ENCODE measurements at regions not wholly inside any gene's neighbourhood (a gene's known extent, or its start where the extent isn't known, plus 50 kb on each side); places are given as distances from the start of the nearest gene placed in this dataset.
"Not testable (repeated sequence)": the region's sequence is repeated elsewhere in the genome, so short reads cannot be mapped to it uniquely, and the experiment has no call there.

- peak overlapping the region in 2 of 10 donors; percentile 2 to 70 for H3K27ac Mint-ChIP-seq
- DNase-seq (no peak), ATAC-seq (no peak)
- H3K4me1 Mint-ChIP-seq, result peaks cover 13 to 26% (median 19%) of the 10 kb centered on the region in 4 donors
- H3K9me3 Mint-ChIP-seq, result no peaks in the 10 kb centered on the region
- POLR2A ChIA-PET, result no interaction called here
- H3K36me3 Mint-ChIP-seq, result no peaks in the 10 kb centered on the region
- H3K4me3 Mint-ChIP-seq, result no peak overlapping the region
- H3K27me3 Mint-ChIP-seq, result no peaks in the 10 kb centered on the region
These were observed 777.1 kb downstream of the RNF144A start for GRCh38 chr2:7694076-7694985.

- H3K9me3 Mint-ChIP-seq, H3K36me3 Mint-ChIP-seq, H3K27me3 Mint-ChIP-seq, POLR2A ChIA-PET, ATAC-seq, DNase-seq: not testable (repeated sequence)
- Mint-ChIP-seq H3K4me1 (peaks cover 13 to 26% (median 19%) of the 10 kb centered on the region in 4 donors), H3K27ac (peak overlapping the region in 3 of 10 donors; percentile 4 to 64 (median 9)), H3K4me3 (peak overlapping the region in 2 of 10 donors; percentile 8 to 55)
These were observed 779.3 kb downstream of the RNF144A start for GRCh38 chr2:7696556-7696955.

GRCh38 chr2:7697052-7697451, 779.8 kb downstream of the RNF144A start:
- Mint-ChIP-seq H3K9me3 (peaks cover 0 to 8% (median 0%) of the 10 kb centered on the region in 9 donors), H3K4me3 (no peak overlapping the region), H3K4me1 (peaks cover 11 to 22% (median 16%) of the 10 kb centered on the region in 4 donors), H3K27me3 (no peaks in the 10 kb centered on the region), H3K27ac (no peak overlapping the region), H3K36me3 (peaks cover 0 to 3% (median 0%) of the 10 kb centered on the region in 3 donors)
- DNase-seq (no peak), ATAC-seq (no peak)
- POLR2A ChIA-PET, result no interaction called here

- H3K27me3 Mint-ChIP-seq, result no peaks in the 10 kb centered on the region
- H3K36me3 Mint-ChIP-seq, result peaks cover 0 to 3% (median 0%) of the 10 kb centered on the region in 3 donors
- POLR2A ChIA-PET, result no interaction called here
- H3K9me3 Mint-ChIP-seq, result peaks cover 0 to 8% (median 0%) of the 10 kb centered on the region in 9 donors
- H3K27ac Mint-ChIP-seq, result no peak overlapping the region
- ATAC-seq (no peak), DNase-seq (no peak)
- H3K4me1 Mint-ChIP-seq, result peaks cover 10 to 24% (median 15%) of the 10 kb centered on the region in 4 donors
- H3K4me3 Mint-ChIP-seq, result no peak overlapping the region
These were observed 784.6 kb downstream of the RNF144A start for GRCh38 chr2:7701791-7702190.

DNA sequence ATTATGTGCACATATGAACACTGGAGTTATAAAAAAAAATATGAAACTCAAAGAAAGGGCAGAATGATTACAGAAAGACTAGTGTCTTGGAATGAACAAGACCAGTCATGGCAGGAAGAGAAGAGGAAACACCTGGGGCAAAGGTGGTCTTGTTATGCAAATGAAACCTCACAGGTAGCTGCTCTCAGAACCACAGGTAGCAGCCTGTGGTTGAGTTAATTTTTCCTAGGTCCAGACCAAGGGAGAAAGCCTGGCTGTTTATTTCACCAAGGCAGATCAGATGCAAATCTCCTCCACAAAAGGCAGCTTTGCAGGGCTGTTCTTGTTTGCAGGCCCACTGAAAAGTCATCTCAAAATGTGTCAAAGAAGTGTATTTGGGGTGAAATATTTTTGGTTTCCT, 785.8 kb downstream of the RNF144A start:
- POLR2A ChIA-PET, result interaction anchor here (0.7 kb wide), 1 partner anchor 286 kb away, joined by 4 read pairs; no protein-coding TSS in a partner anchor
- Mint-ChIP-seq H3K27me3 (no peaks in the 10 kb centered on the region), H3K4me1 (peaks cover 10 to 23% (median 14%) of the 10 kb centered on the region in 4 donors), H3K36me3 (peaks cover 0 to 3% (median 0%) of the 10 kb centered on the region in 3 donors), H3K4me3 (peak overlapping the region in 1 of 10 donors; percentile 16), H3K9me3 (peaks cover 0 to 8% (median 0%) of the 10 kb centered on the region in 9 donors), H3K27ac (peak overlapping the region in 1 of 10 donors; percentile 74)
- ATAC-seq (no peak), DNase-seq (no peak)

DNA sequence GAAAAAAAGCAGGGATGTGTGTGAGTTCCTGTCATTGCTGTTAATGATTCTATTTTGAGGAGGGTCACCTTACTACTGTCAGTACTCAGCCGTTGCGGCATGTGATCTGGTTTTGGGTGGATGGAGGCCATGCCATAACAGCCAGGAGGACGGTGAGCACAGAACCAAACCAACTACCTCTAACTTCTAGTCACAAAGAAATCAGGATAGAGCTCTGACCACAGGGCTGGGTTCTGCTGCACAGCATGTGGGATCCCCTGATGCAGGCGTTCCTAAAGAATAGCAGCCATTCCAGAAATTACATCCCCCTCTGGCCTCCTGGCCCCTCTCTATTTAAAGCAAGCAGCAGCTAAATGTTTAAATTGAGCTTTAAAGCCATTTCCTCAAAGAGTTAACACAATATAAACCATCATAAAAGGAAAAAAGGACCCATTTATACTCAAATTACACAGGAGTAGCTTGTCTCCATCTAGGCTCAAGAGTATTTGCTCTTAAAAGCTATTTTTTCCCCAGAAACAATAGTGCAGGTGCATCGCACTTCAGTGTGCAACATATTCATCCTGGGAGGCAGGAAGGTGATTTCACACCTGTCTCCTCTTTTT, 786.4 kb downstream of the RNF144A start:
- POLR2A ChIA-PET, result no interaction called here
- no peaks in the 10 kb centered on the region for H3K27me3 Mint-ChIP-seq

DNA sequence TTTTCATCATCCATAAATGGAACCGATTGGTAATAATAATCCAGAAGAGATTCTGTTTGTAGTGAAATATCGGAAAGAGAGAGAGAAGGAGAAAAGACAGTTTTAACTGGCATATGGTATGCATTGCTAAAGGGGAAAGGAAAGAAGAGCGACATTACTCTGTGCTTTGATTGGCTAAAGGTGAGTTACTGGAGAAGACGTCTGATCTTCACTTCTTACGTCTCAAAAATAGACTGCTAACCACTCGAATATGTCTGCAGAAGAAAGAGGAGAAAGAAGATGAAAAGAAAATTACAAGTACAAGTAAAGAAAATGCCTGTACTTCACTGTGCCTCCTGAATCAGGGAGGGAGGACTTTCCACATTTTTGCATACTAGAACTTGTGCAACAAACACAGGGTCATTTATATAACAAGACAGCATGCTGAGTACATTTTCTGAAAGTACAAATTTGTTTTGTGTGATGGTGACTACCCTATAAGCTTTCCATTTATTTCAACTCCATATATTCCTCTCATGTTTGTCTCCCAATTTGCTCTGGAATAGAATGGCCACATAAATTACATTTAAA, 787.2 kb downstream of the RNF144A start:
- DNase-seq, result peak in 1 of 10 donors; percentile 21
- ATAC-seq, result peak in 1 of 2 donors; percentile 58
- Mint-ChIP-seq H3K27ac (peak overlapping the region in 4 of 10 donors; percentile 0 to 57 (median 46)), H3K4me3 (no peak overlapping the region), H3K4me1 (peaks cover 10 to 23% (median 14%) of the 10 kb centered on the region in 4 donors), H3K27me3 (no peaks in the 10 kb centered on the region), H3K9me3 (peaks cover 0 to 8% (median 0%) of the 10 kb centered on the region in 9 donors), H3K36me3 (peaks cover 0 to 3% (median 0%) of the 10 kb centered on the region in 3 donors)
- POLR2A ChIA-PET, result no interaction called here

More for the DNA sequence above, 786.4 kb downstream of the RNF144A start:
- peaks cover 10 to 23% (median 14%) of the 10 kb centered on the region in 4 donors for H3K4me1 Mint-ChIP-seq
- no peak for ATAC-seq
- H3K9me3 Mint-ChIP-seq, result peaks cover 0 to 8% (median 0%) of the 10 kb centered on the region in 9 donors
- peaks cover 0 to 3% (median 0%) of the 10 kb centered on the region in 3 donors for H3K36me3 Mint-ChIP-seq
- H3K4me3 Mint-ChIP-seq, result no peak overlapping the region
- no peak for DNase-seq
- no peak overlapping the region for H3K27ac Mint-ChIP-seq

DNA sequence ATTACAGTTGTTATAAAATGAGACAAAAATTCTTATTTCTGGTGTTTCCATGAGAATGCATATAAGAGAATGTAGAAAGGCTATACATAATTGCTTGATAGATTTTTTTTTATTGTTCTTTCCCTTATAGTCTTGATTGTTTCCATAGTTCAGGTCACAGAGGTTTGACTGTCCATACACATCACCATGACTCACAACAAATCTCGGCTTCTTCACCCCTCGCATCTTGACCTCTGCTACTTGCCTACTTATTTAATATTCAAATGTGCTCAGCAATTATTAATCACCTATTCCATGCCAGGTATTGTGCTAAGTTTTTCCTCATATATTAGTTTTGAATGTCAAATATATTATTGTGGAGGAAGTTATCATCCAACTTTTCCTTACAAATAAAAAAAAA, 789.6 kb downstream of the RNF144A start:
- POLR2A ChIA-PET, result interaction anchor here (0.5 kb wide), 2 partner anchors 202 to 736 kb away, joined by 4 read pairs; no protein-coding TSS in a partner anchor
- Mint-ChIP-seq H3K36me3 (no peaks in the 10 kb centered on the region), H3K9me3 (no peaks in the 10 kb centered on the region), H3K27me3 (no peaks in the 10 kb centered on the region), H3K4me3 (no peak overlapping the region), H3K4me1 (peaks cover 10 to 23% (median 14%) of the 10 kb centered on the region in 4 donors), H3K27ac (no peak overlapping the region)
- no peak for DNase-seq
- no peak for ATAC-seq

- H3K4me1 Mint-ChIP-seq, result peaks cover 8 to 17% (median 12%) of the 10 kb centered on the region in 4 donors
- ATAC-seq (no peak), DNase-seq (no peak)
- H3K9me3 Mint-ChIP-seq, result no peaks in the 10 kb centered on the region
- no peak overlapping the region for H3K27ac Mint-ChIP-seq
- POLR2A ChIA-PET, result interaction anchor here (0.8 kb wide), 1 partner anchor 8 kb away, joined by 3 read pairs; no protein-coding TSS in a partner anchor
- H3K36me3 Mint-ChIP-seq, result no peaks in the 10 kb centered on the region
- no peaks in the 10 kb centered on the region for H3K27me3 Mint-ChIP-seq
- H3K4me3 Mint-ChIP-seq, result no peak overlapping the region
These were observed 790.5 kb downstream of the RNF144A start for GRCh38 chr2:7707723-7708122.

GRCh38 chr2:7709907-7710306, 792.7 kb downstream of the RNF144A start:
- no peak overlapping the region for H3K4me3 Mint-ChIP-seq
- H3K27ac Mint-ChIP-seq, result peak overlapping the region in 1 of 10 donors; percentile 14
- H3K9me3 Mint-ChIP-seq, result no peaks in the 10 kb centered on the region
- H3K4me1 Mint-ChIP-seq, result peaks cover 0 to 5% (median 1%) of the 10 kb centered on the region in 4 donors
- POLR2A ChIA-PET, result interaction anchor here (1.8 kb wide), 1 partner anchor 21 kb away, joined by 3 read pairs; no protein-coding TSS in a partner anchor
- no peaks in the 10 kb centered on the region for H3K27me3 Mint-ChIP-seq
- H3K36me3 Mint-ChIP-seq, result no peaks in the 10 kb centered on the region
- no peak for ATAC-seq
- no peak for DNase-seq

DNA sequence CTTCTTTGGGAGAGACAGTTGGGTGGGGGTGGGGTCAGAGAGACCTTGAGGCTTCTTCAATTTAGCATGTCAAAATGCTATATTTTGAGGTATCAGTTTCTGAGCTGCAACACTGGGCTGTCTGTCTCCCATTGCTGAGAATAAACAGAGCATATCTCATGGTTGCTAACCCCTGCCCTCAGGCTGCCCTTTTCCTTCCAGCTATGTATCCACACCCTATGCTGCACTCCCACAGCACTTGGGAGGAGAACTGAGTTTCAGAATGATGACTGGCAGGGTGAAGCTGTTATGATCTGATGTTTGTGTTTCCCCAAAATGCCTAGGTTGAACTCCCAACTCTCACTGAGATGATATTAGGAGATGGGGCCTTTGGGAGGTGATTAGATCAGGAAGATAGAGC, 794.0 kb downstream of the RNF144A start:
- Mint-ChIP-seq H3K36me3 (no peaks in the 10 kb centered on the region), H3K4me1 (peaks cover 0 to 3% (median 1%) of the 10 kb centered on the region in 4 donors), H3K27ac (peak overlapping the region in 1 of 10 donors; percentile 46), H3K9me3 (no peaks in the 10 kb centered on the region), H3K4me3 (no peak overlapping the region), H3K27me3 (no peaks in the 10 kb centered on the region)
- no peak for DNase-seq
- POLR2A ChIA-PET, result interaction anchor here (1.0 to 1.8 kb wide), 2 partner anchors 14 to 19 kb away, joined by 3 read pairs; no protein-coding TSS in a partner anchor
- no peak for ATAC-seq

- DNase-seq (no peak), ATAC-seq (no peak)
- POLR2A ChIA-PET, result no interaction called here
- Mint-ChIP-seq H3K4me3 (no peak overlapping the region), H3K27me3 (no peaks in the 10 kb centered on the region), H3K4me1 (peaks cover 9 to 25% (median 19%) of the 10 kb centered on the region in 4 donors), H3K27ac (peak overlapping the region in 4 of 10 donors; percentile 9 to 55 (median 28)), H3K36me3 (no peaks in the 10 kb centered on the region), H3K9me3 (no peaks in the 10 kb centered on the region)
These were observed 802.7 kb downstream of the RNF144A start for GRCh38 chr2:7719876-7720275.
